GM23248 (cell line): ENCODE measurements at regions not wholly inside any gene's neighbourhood (a gene's known extent, or its start where the extent isn't known, plus 50 kb on each side); places are given as distances from the start of the nearest gene placed in this dataset.
"Not testable (repeated sequence)": the region's sequence is repeated elsewhere in the genome, so short reads cannot be mapped to it uniquely, and the experiment has no call there.

Source experiments
- DNase-seq: peaks from one replicate; pipeline ENCODE4 v3.0.0-alpha.2; 2015
- H2AFZ ChIP-seq: fragments of 200-600 bp; sonication (generic); 2 replicates; pipeline ENCODE4 v1.6.1; 2016; ENCODE audit warnings: antibody characterized with exemption
- H3F3A ChIP-seq: fragments of 200-600 bp; sonication (generic); 2 replicates; pipeline ENCODE4 v1.6.1; 2016; ENCODE audit warnings: mild to moderate bottlenecking, antibody characterized with exemption, mixed run types; ENCODE audit not compliant: insufficient read depth
- H3K27ac ChIP-seq: fragments of 200-600 bp; sonication (generic); 2 replicates; pipeline ENCODE4 v1.5.1; 2016; ENCODE audit warnings: mild to moderate bottlenecking
- H3K27me3 ChIP-seq: fragments of 200-600 bp; sonication (generic); replicated peaks from 2 replicates; pipeline ENCODE4 v1.6.1; 2016; ENCODE audit warnings: mild to moderate bottlenecking; ENCODE audit not compliant: insufficient read depth
- H3K36me3 ChIP-seq: fragments of 200-600 bp; sonication (generic); 2 replicates; pipeline ENCODE4 v1.6.1; 2016; ENCODE audit warnings: low read depth, mild to moderate bottlenecking
- H3K4me1 ChIP-seq: fragments of 200-600 bp; sonication (generic); 2 replicates; pipeline ENCODE4 v1.6.1; 2016; ENCODE audit warnings: mild to moderate bottlenecking; ENCODE audit not compliant: insufficient read depth
- H3K4me2 ChIP-seq: fragments of 200-600 bp; sonication (generic); one replicate; pipeline ENCODE4 v1.6.1; 2016; ENCODE audit warnings: mild to moderate bottlenecking; ENCODE audit not compliant: unreplicated experiment
- H3K4me3 ChIP-seq: fragments of 200-600 bp; sonication (generic); 2 replicates; pipeline ENCODE4 v1.5.1; 2016; ENCODE audit warnings: mild to moderate bottlenecking
- H3K79me2 ChIP-seq: fragments of 200-600 bp; sonication (generic); 2 replicates; pipeline ENCODE4 v1.6.1; 2016; ENCODE audit warnings: mild to moderate bottlenecking; ENCODE audit not compliant: insufficient read depth
- H3K9ac ChIP-seq: fragments of 200-600 bp; sonication (generic); 2 replicates; pipeline ENCODE4 v1.6.1; 2016; ENCODE audit warnings: mild to moderate bottlenecking
- H3K9me2 ChIP-seq: fragments of 200-600 bp; sonication (generic); 2 replicates; pipeline ENCODE4 v1.6.1; 2016; ENCODE audit warnings: mixed run types, mild to moderate bottlenecking, moderate library complexity; ENCODE audit not compliant: insufficient read depth
- H3K9me3 ChIP-seq: fragments of 200-600 bp; sonication (generic); one replicate; pipeline ENCODE4 v1.6.1; 2017; ENCODE audit warnings: low read depth
- H4K20me1 ChIP-seq: fragments of 200-600 bp; sonication (generic); 2 replicates; pipeline ENCODE4 v1.6.0; 2016; ENCODE audit not compliant: insufficient read depth
- EZH2 ChIP-seq: fragments of 200-600 bp; sonication (generic); IDR thresholded peaks from 2 replicates; pipeline ENCODE4 v1.6.1; 2018; ENCODE audit warnings: antibody characterized with exemption, mild to moderate bottlenecking; ENCODE audit not compliant: insufficient read depth, poor library complexity, severe bottlenecking
- EZH2phosphoT487 ChIP-seq: fragments of 200-600 bp; sonication (generic); IDR thresholded peaks from 2 replicates; pipeline ENCODE4 v1.6.1; 2018; ENCODE audit warnings: antibody characterized with exemption, moderate library complexity, mild to moderate bottlenecking, low read depth; ENCODE audit not compliant: insufficient read depth
- WGBS, 2 experiments: methylation state at CpG; one replicate each; pipeline ENCODE4 v1.1.6; 2015 to 2017; ENCODE audit warnings: low lambda C conversion rate in 2 of 2, low coverage in 1 of 2; ENCODE audit errors: missing lambda C conversion rate in 2 of 2; 5-methylcytosine and 5-hydroxymethylcytosine counted together
- in situ Hi-C: fragments of 300-500 bp; cut with MboI; formaldehyde crosslinking; loops from 2 replicates; pipeline ENCODE4 v1.15.0; 2020

GRCh38 chrX:92249125-92249524 lies 469.9 kb downstream of the PCDH11X start:
- 24 to 36% methylated on average over 2 of the region's 2 CpGs for whole genome bisulfite sequencing, 2 experiments
- no peaks in the 10 kb centered on the region for H3F3A ChIP-seq
- H3K79me2 ChIP-seq: no peaks in the 10 kb centered on the region
- in situ Hi-C loops: no loop called here
- DNase-seq: no peak
- H3K36me3 ChIP-seq: no peaks in the 10 kb centered on the region
- no peak overlapping the region for H2AFZ ChIP-seq
- TF ChIP-seq EZH2: no peak
- TF ChIP-seq EZH2phosphoT487: no peak
- no peaks in the 10 kb centered on the region for H3K9me2 ChIP-seq
- H3K4me3 ChIP-seq: no peak overlapping the region
- no peaks in the 10 kb centered on the region for H3K4me1 ChIP-seq
- H3K27ac ChIP-seq: no peak overlapping the region
- no peak overlapping the region for H3K9ac ChIP-seq
- H3K4me2 ChIP-seq: no peak overlapping the region
- no peaks in the 10 kb centered on the region for H4K20me1 ChIP-seq
- no peaks in the 10 kb centered on the region for H3K9me3 ChIP-seq
- no peaks in the 10 kb centered on the region for H3K27me3 ChIP-seq

DNA sequence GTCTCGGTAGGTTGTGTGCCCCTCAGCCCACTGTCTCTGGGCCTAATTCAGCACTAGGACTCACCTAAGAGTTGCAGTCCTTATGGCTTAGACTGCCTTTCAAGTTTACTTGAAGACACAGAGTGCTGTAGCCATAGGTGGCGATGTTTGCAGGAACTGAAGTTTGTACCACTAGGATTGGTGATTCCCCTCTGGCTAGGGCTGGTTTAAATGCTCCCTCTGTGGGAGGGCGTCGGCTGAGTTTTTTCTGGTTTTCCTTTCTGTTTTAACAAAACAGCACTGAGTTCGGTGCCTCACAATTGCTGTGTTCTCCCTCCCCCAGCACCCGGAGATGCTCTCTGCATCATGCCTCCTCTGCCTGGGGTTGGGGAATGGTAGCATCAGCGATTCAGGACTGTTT lies 480.9 kb downstream of the PCDH11X start:
- TF ChIP-seq EZH2phosphoT487: no peak
- TF ChIP-seq EZH2: no peak

GRCh38 chrX:92270936-92271855 lies 492.0 kb downstream of the PCDH11X start:
- no peak for DNase-seq
- H3K79me2 ChIP-seq: no peaks in the 10 kb centered on the region
- no peaks in the 10 kb centered on the region for H3K27me3 ChIP-seq
- no peaks in the 10 kb centered on the region for H3K9me3 ChIP-seq
- H3K9me2 ChIP-seq: no peaks in the 10 kb centered on the region
- TF ChIP-seq EZH2phosphoT487 (no peak), EZH2 (no peak)
- H3K4me3 ChIP-seq: no peak overlapping the region
- no peak overlapping the region for H3K27ac ChIP-seq
- H4K20me1 ChIP-seq: no peaks in the 10 kb centered on the region
- no peaks in the 10 kb centered on the region for H3F3A ChIP-seq
- H3K9ac ChIP-seq: no peak overlapping the region
- no peak overlapping the region for H3K4me2 ChIP-seq
- H3K36me3 ChIP-seq: no peaks in the 10 kb centered on the region
- no peak overlapping the region for H2AFZ ChIP-seq
- in situ Hi-C loops: no loop called here
- H3K4me1 ChIP-seq: no peaks in the 10 kb centered on the region
- 0 to 1% methylated on average over 7 of the region's 7 CpGs for WGBS, 2 experiments

More for the DNA sequence above, 480.9 kb downstream of the PCDH11X start:
- in situ Hi-C loops: no loop called here
- Histone ChIP-seq H2AFZ (no peak overlapping the region), H4K20me1 (no peaks in the 10 kb centered on the region), H3K4me1 (no peaks in the 10 kb centered on the region), H3K9me2 (no peaks in the 10 kb centered on the region), H3K36me3 (no peaks in the 10 kb centered on the region), H3K4me2 (no peak overlapping the region), H3K79me2 (no peaks in the 10 kb centered on the region), H3K9me3 (no peaks in the 10 kb centered on the region), H3K27me3 (no peaks in the 10 kb centered on the region), H3K4me3 (no peak overlapping the region), H3F3A (no peaks in the 10 kb centered on the region), H3K27ac (no peak overlapping the region), H3K9ac (no peak overlapping the region)
- DNase-seq: no peak
- 15 to 32% methylated on average over 6 of the region's 7 CpGs for WGBS, 2 experiments

- H3K36me3 ChIP-seq, DNase-seq, H3K9me2 ChIP-seq, in situ Hi-C loops, H3K9me3 ChIP-seq, H4K20me1 ChIP-seq, H3K4me2 ChIP-seq, H3K27me3 ChIP-seq, H3K79me2 ChIP-seq, H3K27ac ChIP-seq, H3K4me1 ChIP-seq, H3F3A ChIP-seq, H3K9ac ChIP-seq, H3K4me3 ChIP-seq, H2AFZ ChIP-seq: not testable (repeated sequence)
- 52 to 53% methylated on average over 3 to 6 of the region's 7 CpGs for WGBS, 2 experiments
These were observed 499.4 kb downstream of the PCDH11X start for GRCh38 chrX:92278556-92278955.

DNA sequence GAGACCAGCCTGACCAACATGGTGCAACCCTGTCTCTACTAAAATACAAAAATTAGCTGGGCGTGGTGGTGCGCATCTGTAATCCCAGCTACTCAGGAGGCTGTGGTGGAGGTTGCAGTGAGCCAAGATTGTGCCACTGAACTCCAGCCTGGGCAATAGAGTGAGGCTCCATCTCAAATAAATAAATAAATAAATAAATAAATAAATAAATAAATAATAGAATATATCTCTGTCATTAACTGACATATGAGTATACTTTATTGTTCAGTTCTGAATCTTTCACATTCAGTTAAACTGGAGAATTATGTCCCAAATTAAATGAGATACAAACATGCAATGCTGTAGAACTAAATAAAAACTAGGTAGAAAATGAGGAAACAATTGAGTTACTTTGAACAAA lies 501.2 kb downstream of the PCDH11X start:
- H3K4me1 ChIP-seq, H2AFZ ChIP-seq, H3K79me2 ChIP-seq, H3K4me2 ChIP-seq, H3K27me3 ChIP-seq, H4K20me1 ChIP-seq, in situ Hi-C loops, H3K9ac ChIP-seq, H3K9me2 ChIP-seq, H3K4me3 ChIP-seq, H3K36me3 ChIP-seq, DNase-seq, H3K27ac ChIP-seq, H3F3A ChIP-seq, H3K9me3 ChIP-seq: not testable (repeated sequence)
- WGBS, 2 experiments: 67 to 76% methylated on average over 2 of the region's 2 CpGs
